GM23338 (cell line): ENCODE measurements at regions not wholly inside any gene's neighbourhood (a gene's known extent, or its start where the extent isn't known, plus 50 kb on each side); places are given as distances from the start of the nearest gene placed in this dataset.

ENCODE experiments used
- ATAC-seq: fragments of 200-7000 bp; cut with Tn5 transposase; 3 replicates; pipeline ENCODE4 v1.9.1; 2020
- DNase-seq: peaks from one replicate; pipeline ENCODE4 v3.0.0-alpha.2; 2015; ENCODE audit warnings: low spot score
- H2AFZ ChIP-seq: fragments of 200-600 bp; sonication (generic); 2 replicates; pipeline ENCODE4 v1.8.0; 2016; ENCODE audit warnings: antibody characterized with exemption, mild to moderate bottlenecking, moderate library complexity
- H3F3A ChIP-seq: fragments of 200-600 bp; sonication (generic); replicated peaks from 2 replicates; pipeline ENCODE4 v1.8.0; 2017; ENCODE audit warnings: antibody characterized with exemption, mixed run types, low read depth
- H3K27ac ChIP-seq: fragments of 200-600 bp; sonication (generic); 2 replicates; pipeline ENCODE4 v1.6.1; 2016; ENCODE audit warnings: low read depth
- H3K27me3 ChIP-seq: fragments of 200-600 bp; sonication (generic); 2 replicates; pipeline ENCODE4 v1.8.0; 2016; ENCODE audit warnings: mild to moderate bottlenecking, mixed run types, moderate library complexity; ENCODE audit not compliant: insufficient read depth
- H3K36me3 ChIP-seq: fragments of 200-600 bp; sonication (generic); 2 replicates; pipeline ENCODE4 v1.8.0; 2016; ENCODE audit warnings: mild to moderate bottlenecking; ENCODE audit not compliant: insufficient read depth
- H3K4me1 ChIP-seq: fragments of 200-600 bp; sonication (generic); 2 replicates; pipeline ENCODE4 v1.8.0; 2016; ENCODE audit warnings: mild to moderate bottlenecking, moderate library complexity; ENCODE audit not compliant: insufficient read depth
- H3K4me2 ChIP-seq: fragments of 200-600 bp; sonication (generic); 2 replicates; pipeline ENCODE4 v1.7.1; 2017; ENCODE audit warnings: mixed run types
- H3K4me3 ChIP-seq: fragments of 200-600 bp; sonication (generic); 2 replicates; pipeline ENCODE4 v1.6.1; 2016; ENCODE audit warnings: mixed run types
- H3K79me2 ChIP-seq: fragments of 200-600 bp; sonication (generic); replicated peaks from 2 replicates; pipeline ENCODE4 v1.8.0; 2017; ENCODE audit warnings: mild to moderate bottlenecking; ENCODE audit not compliant: insufficient read depth
- H3K9me2 ChIP-seq: fragments of 200-600 bp; sonication (generic); 2 replicates; pipeline ENCODE4 v1.8.0; 2017; ENCODE audit not compliant: insufficient read depth
- H4K20me1 ChIP-seq: fragments of 200-600 bp; sonication (generic); replicated peaks from 2 replicates; pipeline ENCODE4 v1.8.0; 2017; ENCODE audit warnings: mild to moderate bottlenecking; ENCODE audit not compliant: insufficient read depth
- H3K27ac Mint-ChIP-seq: 2 replicates; pipeline ENCODE4 v1.8.0; 2020; ENCODE audit warnings: inconsistent platforms, mild to moderate bottlenecking, moderate library complexity, mixed read lengths
- H3K27me3 Mint-ChIP-seq: 3 replicates; pipeline ENCODE4 v1.8.0; 2022; ENCODE audit warnings: low read depth, mild to moderate bottlenecking, moderate library complexity, mixed read lengths, inconsistent platforms; ENCODE audit not compliant: insufficient read depth, poor library complexity
- H3K36me3 Mint-ChIP-seq: 3 replicates; pipeline ENCODE4 v1.8.0; 2021; ENCODE audit warnings: low read depth, mild to moderate bottlenecking, inconsistent platforms, moderate library complexity, mixed read lengths
- H3K4me1 Mint-ChIP-seq: 3 replicates; pipeline ENCODE4 v1.8.0; 2020; ENCODE audit warnings: mild to moderate bottlenecking, inconsistent platforms, mixed read lengths
- H3K4me3 Mint-ChIP-seq: 3 replicates; pipeline ENCODE4 v1.8.0; 2021; ENCODE audit warnings: moderate library complexity, mild to moderate bottlenecking, inconsistent platforms, mixed read lengths
- H3K9me3 Mint-ChIP-seq: 3 replicates; pipeline ENCODE4 v1.8.0; 2020; ENCODE audit warnings: moderate library complexity, mild to moderate bottlenecking, inconsistent platforms, mixed read lengths
- CTCF ChIP-seq, 2 experiments: fragments of 200-600 bp in 1 of 2; sonication (generic) in 1 of 2; conservative IDR thresholded peaks; 2 replicates each; pipeline versions ENCODE4 v1.5.1 to v1.6.1; 2016 to 2017; ENCODE audit warnings: antibody characterized with exemption in 2 of 2, low read depth in 2 of 2, mild to moderate bottlenecking in 2 of 2, moderate library complexity in 1 of 2
- ETS1 ChIP-seq: IDR thresholded peaks from 2 replicates; pipeline ENCODE4 v1.6.1; 2016; ENCODE audit warnings: antibody characterized with exemption
- NANOG ChIP-seq: IDR thresholded peaks from 2 replicates; pipeline ENCODE4 v1.6.1; 2016; ENCODE audit warnings: antibody characterized with exemption, borderline replicate concordance
- POLR2AphosphoS5 ChIP-seq: IDR thresholded peaks from 2 replicates; pipeline ENCODE4 v1.6.1; 2016; ENCODE audit warnings: antibody characterized with exemption, low read depth
- STAT1 ChIP-seq: IDR thresholded peaks from one replicate; pipeline ENCODE4 v1.6.1; 2016; ENCODE audit warnings: antibody characterized with exemption; ENCODE audit not compliant: unreplicated experiment
- ZNF331 ChIP-seq: fragments of 250-450 bp; sonication (Bioruptor Pico); IDR thresholded peaks from 2 replicates; pipeline ENCODE4 v1.5.0; 2020; ENCODE audit warnings: low read depth, mild to moderate bottlenecking, moderate library complexity
- ZNF462 ChIP-seq: fragments of 250-450 bp; sonication (Bioruptor Pico); IDR thresholded peaks from 2 replicates; pipeline ENCODE4 v1.5.0; 2020; ENCODE audit warnings: mild to moderate bottlenecking, moderate library complexity

- Mint-ChIP-seq H3K36me3 (no peaks in the 10 kb centered on the region), H3K4me3 (no peak overlapping the region), H3K4me1 (no peaks in the 10 kb centered on the region), H3K27ac (no peak overlapping the region), H3K27me3 (no peaks in the 10 kb centered on the region), H3K9me3 (no peaks in the 10 kb centered on the region; the same call in 2 of the 3 replicates)
- Histone ChIP-seq H3K27me3 (no peaks in the 10 kb centered on the region), H3K4me2 (no peak overlapping the region), H3K4me3 (no peak overlapping the region), H3K9me2 (no peaks in the 10 kb centered on the region), H3F3A (no peaks in the 10 kb centered on the region), H2AFZ (no peak overlapping the region), H3K4me1 (no peaks in the 10 kb centered on the region), H4K20me1 (no peaks in the 10 kb centered on the region), H3K36me3 (no peaks in the 10 kb centered on the region), H3K79me2 (no peaks in the 10 kb centered on the region), H3K27ac (no peak overlapping the region)
- DNase-seq (no peak), ATAC-seq (no peak)
- TF ChIP-seq NANOG: no peak
- no peak for TF ChIP-seq POLR2AphosphoS5
- TF ChIP-seq ETS1: no peak
- no peak for TF ChIP-seq ZNF331
- no peak for TF ChIP-seq STAT1
- TF ChIP-seq ZNF462 (CRISPR knock-in tag): no peak
- TF ChIP-seq CTCF (conservative IDR thresholded peaks at IDR 0.05; ENCODE audit: low read depth in 2 of 2): no peak
These were observed 487.1 kb upstream of the C1orf87 start for GRCh38 chr1:60560701-60561100.
